GM18502 (cell line): ENCODE measurements at regions not wholly inside any gene's neighbourhood (a gene's known extent, or its start where the extent isn't known, plus 50 kb on each side); places are given as distances from the start of the nearest gene placed in this dataset.
A peak's percentile ranks its signal among the peaks of the same experiment; 100 is the strongest.

Source experiments
- ATAC-seq: cut with Tn5 transposase; IDR thresholded peaks from one replicate; pipeline ENCODE4 v1.9.1; 2021; ENCODE audit warnings: mild to moderate bottlenecking; ENCODE audit not compliant: unreplicated experiment, poor library complexity

DNA sequence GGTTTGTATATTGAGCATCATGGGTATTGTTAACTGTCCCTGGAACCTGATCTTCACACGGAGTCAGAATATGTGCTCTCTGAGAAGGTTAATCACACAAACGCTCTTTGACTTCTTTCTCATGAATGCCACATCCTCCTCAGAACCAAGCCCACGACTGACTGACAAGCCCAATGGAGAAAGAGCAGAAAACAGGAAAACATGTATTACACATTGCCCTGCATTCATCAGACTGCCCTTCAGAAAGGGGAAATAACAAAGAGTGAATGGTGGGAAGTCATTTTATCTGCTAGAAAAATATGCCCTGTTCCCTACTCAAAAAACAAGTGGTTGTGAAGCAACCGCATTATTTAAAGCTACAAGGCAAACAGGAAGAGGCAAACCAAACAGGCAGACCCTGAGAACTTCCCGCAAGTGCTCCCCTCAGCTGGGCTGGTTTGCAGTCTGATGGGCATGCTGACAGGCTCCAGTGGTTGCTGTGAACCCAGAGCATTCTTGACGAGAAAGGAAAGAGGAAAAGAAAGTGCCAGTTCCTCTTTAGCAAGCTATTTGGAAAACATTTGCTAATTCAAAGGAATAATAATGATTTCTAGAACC, 172.9 kb upstream of the SETBP1 start:
- ATAC-seq = peak; percentile 84

DNA sequence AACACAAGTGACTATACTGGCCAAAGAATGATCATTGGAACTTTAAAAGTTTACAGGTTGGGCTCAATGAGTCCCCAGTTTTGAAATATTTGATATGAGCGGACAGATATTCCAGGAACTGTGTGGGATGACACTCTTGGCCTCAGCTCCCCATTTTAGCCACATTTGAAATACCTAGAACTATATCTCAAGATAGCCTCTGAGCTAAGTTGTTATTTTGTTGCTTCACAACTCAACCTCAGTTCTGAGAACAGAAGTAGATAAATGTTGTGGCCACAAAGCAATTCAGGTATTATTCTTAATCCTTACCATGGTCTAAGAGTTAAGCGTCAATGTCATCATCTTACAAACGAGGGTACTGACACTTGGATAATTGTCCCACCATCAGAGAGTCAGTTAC, 172.2 kb upstream of the SETBP1 start:
- ATAC-seq = peak; percentile 3

DNA sequence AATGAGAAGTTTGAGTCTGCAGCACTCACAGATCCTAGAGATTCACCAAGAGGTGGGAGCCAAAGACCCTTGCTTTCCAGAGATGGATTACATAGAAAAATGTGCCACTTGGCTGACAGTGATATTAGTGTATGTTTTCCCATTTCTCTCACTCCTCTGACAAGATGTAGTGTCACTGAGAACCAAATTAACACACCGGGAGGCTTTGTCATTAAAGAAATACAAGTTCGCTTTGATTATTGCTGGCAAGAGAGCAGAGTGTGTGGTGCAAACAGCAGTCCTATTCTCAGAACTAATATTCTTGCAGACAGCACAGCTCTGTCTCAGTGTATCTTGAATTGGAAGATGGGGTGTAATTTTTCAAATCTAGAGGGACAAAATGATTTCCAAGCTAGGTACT, 171.6 kb upstream of the SETBP1 start:
- ATAC-seq = no peak

DNA sequence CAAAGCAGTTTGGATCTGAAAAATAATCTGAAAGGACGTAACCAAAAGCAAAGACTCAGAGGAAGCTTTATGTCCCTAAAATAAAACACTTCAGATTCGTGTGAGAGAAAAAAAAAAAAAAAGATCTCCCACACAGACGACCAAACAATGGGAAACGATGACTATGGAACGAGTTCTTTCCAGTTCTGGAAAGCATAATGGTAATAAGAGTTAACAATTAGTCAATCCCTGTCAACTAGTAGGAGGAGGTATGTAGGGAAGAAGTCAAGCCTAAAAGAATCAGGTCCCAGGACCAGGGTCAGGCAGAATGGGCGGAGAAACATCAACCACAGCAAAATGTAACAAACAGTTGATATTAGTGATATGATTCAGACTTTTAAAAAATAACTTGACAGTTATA, 170.3 kb upstream of the SETBP1 start:
- no peak for ATAC-seq

DNA sequence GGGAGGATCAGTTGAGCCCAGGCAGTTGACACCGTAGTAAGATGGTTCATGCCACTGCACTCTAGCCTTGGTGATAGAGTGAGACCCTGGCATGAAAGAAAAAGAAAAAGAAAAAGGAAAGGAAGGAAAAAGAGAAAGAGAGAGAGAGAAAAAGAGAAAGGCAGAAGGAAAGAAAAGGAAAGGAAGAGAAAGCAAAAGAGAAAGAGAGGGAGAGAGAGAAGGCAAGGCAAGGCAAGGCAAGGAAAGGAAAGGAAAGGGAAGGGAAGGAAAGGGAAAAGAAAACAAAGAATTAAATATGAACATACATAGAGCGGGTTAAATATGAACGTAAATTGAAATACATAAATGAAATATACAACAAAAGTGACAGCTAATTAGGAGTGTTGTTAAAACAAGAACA, 167.5 kb upstream of the SETBP1 start:
- ATAC-seq = no peak

DNA sequence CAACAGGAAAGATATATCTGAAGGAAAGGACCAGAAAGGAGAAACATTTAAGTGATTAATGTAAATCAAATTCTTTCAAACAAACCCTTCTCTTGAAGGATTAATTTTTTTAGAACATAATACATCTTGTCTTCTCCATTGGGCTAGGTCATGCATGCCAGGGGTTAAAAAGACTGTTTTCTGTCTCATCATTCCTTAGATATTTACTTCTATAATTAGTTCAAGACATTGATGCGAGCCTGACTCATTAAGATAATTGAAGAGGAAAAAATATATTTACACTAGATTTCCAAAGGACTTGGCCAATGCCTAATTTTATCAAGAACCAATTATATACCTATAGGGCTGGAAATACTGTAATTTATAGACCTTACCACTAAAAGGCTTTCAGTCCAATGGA, 166.6 kb upstream of the SETBP1 start:
- ATAC-seq = no peak

DNA sequence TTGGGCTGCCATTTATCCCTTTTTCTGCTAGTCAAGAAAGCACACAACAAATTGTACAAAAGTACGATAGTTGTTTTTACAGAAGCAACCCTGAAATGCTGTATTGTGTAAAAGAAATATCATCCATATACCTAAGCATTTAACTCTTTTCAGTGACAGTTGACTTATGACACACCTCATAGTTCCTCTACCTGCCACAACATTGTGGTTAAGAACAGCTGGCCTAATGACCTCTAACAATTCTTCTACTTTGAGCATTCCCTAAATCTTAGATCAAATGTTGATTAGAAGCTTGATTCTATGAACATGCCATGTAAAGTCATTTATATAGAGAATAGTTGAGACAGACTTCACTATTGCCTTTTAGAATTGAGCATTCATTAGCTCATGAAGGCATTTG, 165.9 kb upstream of the SETBP1 start:
- no peak for ATAC-seq

DNA sequence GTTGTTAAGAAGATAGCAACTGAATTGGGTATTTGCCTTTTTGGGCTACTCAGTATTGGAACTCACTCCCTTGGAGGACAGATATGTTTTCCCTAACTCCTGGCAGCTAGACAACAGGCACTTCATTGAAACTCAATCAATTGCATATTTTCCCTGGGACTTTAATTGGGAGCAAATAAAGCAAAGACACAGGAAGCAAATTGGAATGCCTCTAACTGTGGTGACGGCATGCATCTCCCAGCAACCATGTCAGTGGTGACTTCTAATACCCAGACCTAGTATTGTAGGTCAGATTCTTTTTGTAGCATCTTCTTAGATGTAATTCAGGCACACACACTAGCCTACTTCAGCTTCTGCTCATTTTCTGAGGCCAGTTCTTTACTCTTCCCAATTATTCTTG, 164.2 kb upstream of the SETBP1 start:
- no peak for ATAC-seq

DNA sequence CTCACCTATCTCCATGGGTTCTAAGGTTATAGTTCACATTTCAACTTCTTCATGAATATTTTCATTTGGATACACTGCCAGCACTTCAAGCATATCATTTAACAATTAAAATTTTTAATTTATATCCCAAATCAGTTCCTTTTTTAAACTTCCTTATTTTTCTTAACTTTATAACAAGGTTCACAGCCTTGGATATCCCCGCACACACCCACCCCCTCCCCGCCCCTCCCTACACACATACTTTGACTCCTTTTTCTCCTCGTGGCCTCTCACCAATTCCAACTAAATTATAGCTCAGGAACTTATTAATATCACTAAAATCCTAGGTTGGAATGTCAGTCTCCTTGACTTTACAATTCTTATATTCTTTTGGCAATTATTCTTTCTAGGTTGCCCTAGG, 163.6 kb upstream of the SETBP1 start:
- ATAC-seq = no peak

DNA sequence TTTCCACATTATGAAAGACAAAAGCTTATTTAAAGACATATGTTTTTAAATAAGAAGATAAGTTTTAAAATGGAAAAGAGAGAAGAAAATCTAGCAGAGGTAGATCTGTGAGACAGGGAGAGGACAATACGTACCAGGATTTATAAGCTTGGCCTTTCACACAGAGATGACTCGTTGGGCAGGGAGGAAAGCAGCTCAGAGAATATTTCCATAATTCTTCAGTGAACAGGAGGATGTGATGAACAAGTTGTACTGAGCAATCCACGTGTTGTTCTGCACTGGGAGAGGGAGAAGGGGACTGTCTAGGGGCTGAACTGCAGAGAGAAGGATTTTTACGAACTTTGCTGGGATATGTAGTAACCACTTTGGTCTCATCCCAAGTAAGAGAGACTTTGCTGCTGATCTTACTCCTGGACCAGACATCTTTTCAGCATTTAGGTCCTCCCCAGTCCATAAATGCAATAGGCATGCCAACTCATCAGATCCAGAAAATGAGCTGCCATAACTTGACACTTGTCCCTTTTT, 162.5 kb upstream of the SETBP1 start:
- no peak for ATAC-seq

DNA sequence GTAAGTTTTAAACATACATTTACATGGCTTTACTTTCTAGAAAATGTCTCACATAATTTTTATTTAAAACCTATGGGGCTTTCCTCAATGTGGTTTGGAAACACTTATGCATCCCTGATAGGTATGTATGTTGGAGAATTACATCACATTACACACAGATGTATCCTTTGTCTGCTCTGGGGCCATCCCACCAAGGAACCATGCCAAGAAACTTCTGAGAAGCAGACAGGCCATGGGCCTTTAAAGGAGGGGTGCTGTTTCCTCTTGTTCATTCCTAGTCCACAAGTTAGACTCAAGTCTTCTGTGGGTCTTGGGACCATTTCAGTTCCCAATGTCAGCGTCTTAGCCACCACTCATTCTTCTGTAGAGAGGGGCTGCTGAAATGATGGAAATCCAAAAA, 162.0 kb upstream of the SETBP1 start:
- ATAC-seq = no peak

DNA sequence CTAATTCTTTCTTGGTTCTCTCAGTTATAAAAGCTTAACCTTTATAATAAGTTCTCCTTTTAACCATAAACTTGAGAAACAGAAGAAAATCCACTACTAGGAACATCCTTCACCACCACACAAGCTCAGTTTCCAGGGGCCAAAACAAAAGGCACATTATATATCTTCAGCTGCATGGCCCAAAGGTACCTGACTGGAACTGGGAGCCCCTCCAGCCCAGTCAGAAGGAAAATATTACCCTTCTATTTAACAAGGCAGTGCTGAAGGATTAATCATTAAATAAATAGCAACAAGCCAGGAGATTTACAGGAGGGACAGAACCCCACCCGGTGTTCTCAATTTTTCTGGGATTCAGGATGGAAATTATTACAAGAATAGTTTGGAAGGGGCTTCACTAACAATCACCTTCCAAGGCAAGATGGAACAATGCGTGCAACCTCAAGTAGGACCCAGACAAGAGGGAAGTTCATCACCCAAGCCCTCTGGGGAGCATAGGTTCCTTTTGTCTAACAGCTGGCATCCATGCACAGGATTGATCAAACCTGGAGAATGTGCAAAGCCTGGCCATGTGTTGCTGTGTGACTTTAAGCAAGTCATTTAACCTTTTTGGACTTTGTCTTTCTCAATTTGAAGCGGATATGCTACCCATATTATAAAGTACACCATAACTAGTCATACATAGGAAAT, 159.6 kb upstream of the SETBP1 start:
- no peak for ATAC-seq

DNA sequence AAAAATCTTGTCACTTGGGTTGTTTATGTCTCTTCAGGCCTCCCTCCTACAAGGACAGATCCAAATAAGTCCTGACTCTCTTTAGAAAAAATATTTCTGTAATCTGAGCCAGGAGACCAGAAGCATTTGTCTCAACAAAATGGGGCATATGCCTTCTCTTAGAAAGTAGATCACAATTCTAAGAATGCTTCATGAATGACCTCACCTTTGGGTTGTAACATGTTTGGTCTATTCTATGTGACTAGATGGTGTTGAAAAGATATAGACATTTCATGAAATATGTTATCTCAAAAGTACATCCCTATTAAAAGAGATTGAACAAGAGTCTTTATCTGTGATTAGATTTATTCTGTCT, 159.0 kb upstream of the SETBP1 start:
- no peak for ATAC-seq

DNA sequence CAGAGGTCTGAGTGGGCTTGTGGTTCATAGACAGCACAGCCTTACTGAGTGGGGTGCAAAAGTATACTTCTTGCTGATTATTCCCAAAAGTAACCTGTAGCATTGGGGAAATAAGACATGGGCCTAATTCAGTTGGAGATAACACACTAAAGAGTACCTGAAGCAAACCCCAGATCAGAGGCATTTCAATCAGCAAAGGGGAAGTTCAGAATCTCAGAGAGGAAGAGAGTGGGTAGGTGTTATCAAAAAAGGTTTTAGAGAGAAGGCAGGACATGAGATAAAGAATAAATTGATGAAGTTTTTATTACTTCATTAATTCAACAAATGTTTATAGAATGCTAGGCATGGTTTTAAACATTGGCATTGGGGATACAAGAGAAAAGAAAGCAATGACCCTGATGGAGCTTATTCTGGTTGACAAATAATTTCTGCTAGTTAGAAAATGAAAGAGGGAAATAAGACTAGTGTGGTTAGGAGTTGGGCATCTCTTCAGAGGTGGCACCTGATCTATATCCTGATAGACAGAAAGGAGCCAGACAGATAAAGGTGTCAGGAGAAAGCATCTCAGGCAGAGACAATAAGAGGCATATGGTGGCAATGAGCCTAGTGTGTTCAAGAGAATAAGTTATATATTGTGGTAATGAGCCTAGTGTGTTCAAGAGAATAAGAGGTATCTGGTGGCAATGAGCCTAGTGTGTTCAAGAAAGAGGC, 153.8 kb upstream of the SETBP1 start:
- no peak for ATAC-seq

DNA sequence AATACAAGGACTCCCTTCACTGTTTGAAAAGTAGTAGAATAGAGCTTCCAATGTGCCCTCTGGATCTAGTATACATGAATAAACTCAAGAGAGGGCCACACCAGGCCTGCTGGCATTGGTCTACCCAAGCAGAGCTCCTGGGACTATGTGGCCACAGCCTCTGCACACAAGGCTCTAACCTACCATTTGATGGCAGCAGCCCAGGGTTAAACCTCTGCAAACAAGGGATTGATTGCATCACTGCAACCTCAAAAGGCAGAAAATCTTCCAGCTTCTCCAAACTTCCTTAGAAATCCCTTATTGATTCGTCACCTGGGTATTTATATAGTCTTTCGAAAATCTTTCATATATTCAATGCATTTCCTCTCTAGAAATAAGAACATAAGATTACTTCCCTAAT, 147.6 kb upstream of the SETBP1 start:
- ATAC-seq = no peak

DNA sequence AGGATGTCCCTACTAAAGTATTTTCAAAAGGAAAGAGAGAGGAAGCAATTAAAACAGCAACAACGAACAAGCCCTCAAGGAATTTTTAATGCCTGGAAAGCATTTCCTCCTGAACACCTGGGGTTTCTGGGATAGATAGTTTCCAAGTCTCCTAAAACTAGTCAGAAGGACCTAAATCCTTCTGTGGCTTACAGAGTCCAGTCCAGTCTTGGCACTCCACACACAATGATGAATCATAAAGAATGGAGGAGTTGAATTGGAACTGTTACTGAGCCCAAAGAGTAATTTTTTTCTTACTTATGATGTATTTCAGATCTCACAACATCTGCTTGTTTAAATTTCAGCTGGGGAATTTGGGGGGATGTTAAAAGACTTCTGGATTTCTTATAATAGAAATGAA, 144.6 kb upstream of the SETBP1 start:
- ATAC-seq = no peak

DNA sequence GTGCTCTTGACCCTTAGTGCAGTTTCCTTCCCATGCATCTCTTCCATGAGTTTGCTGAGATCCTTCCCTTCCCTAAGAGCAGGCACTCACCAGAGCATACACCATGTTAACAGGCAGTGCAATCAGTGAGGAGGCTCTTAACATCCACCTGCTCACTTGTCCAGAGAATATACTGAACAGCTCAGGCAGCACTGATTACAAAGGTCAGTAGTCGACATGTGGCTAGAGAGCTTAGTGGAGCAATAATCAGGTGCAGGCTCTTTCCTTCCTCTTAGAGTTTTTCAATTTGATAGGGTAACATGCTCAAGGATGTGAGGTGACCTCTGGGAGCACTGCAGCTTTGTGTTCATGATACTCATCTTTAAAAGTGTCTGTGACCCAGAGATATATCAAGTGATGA, 144.1 kb upstream of the SETBP1 start:
- no peak for ATAC-seq

DNA sequence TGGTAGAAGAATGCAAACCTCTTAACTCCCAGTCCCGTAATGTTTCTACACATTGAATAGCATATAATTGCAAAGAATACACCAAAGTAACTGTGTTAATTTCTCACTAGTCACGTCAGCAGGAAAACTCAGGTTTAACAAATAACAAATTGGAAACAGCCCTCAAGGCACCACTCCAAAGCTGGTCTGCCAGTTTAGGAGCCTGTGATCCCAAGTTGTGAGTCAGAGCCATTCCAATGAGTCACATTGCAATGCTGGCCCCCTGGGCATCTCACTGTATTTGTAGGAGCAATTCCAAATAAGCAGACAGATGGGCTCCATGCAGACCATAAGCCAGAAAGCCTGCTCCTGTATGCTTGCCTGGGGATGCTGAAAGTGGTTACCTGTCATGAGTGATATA, 143.2 kb upstream of the SETBP1 start:
- ATAC-seq = no peak

DNA sequence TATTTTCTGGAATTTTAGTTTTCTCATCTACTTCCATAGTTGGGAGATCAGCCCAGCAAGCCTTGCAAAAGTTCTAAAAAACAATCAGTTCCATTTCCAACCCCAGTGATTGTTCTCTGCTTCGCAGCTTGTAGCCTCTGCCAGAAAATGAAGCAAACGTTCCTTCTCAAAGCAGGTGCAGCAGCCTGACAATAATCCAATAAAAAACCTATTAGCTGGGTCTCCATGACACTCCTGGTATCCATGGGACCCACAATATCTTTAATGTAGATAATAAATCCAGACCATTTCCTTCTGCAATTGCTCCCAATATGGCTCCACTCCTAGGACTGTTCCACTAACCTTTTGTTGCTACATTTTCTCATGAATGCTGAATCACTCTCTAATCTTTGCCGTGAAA, 140.8 kb upstream of the SETBP1 start:
- ATAC-seq = no peak

DNA sequence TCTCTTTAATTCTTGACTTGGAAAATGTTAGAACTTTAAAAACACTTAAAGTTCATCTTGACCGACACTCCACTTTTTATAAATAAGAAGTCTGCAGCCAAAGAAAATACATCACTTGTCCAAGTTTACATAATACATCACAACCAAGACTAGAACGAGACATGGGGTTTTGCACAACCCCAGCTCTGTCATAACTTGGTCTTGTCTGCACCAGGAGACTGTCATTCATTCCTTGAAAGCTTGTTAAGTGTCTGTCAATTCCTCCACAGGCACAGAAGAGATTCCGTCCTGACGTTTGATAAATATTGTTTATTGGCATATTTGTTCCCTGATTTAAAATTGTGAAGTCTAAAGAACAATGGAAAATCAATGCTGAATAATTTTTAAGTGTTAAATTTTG, 139.5 kb upstream of the SETBP1 start:
- ATAC-seq = no peak

DNA sequence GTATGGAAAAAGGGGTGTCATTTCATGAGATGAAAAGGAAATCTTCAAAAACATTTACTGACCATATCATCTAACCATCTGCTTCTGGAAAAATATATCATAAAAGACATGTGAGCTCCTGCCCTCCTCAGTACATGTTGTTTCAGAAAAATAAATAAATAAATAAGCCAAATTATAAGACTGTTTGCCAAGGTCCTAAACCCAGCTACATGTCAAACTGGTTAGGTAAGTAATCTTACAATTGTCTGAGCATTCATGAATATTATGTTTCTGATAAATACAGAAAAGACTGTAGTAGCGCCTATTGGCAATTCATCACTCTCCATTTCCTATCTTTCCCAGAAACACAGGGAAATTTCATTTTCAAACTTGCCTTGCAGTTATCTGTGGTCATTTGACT, 138.9 kb upstream of the SETBP1 start:
- no peak for ATAC-seq

DNA sequence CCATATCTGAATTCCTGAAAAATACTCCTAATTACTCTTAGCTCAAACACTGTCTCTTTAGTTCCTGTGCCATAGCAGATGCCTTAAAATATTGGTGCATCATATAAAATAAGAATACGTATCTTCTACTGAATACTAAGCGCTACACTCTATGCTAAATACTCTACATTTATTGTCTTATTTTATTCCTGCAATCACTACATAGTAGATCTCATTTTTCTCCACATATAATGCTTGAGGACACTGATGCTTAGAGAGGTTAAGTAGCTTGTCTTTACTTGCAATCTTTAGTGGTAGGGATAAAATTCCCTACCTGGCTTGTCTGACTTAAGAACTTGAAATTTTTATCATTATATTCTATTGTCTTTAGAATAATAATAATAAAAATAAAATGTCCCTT, 137.3 kb upstream of the SETBP1 start:
- no peak for ATAC-seq
